NCI-H2227 (cell line): ENCODE measurements at regions not wholly inside any gene's neighbourhood (a gene's known extent, or its start where the extent isn't known, plus 50 kb on each side); places are given as distances from the start of the nearest gene placed in this dataset.

Experiments used
- DNase-seq: peaks from one replicate; lab custom pipeline; 2025; ENCODE audit not compliant: unreplicated experiment; lab: John Stamatoyannopoulos, UW

DNA sequence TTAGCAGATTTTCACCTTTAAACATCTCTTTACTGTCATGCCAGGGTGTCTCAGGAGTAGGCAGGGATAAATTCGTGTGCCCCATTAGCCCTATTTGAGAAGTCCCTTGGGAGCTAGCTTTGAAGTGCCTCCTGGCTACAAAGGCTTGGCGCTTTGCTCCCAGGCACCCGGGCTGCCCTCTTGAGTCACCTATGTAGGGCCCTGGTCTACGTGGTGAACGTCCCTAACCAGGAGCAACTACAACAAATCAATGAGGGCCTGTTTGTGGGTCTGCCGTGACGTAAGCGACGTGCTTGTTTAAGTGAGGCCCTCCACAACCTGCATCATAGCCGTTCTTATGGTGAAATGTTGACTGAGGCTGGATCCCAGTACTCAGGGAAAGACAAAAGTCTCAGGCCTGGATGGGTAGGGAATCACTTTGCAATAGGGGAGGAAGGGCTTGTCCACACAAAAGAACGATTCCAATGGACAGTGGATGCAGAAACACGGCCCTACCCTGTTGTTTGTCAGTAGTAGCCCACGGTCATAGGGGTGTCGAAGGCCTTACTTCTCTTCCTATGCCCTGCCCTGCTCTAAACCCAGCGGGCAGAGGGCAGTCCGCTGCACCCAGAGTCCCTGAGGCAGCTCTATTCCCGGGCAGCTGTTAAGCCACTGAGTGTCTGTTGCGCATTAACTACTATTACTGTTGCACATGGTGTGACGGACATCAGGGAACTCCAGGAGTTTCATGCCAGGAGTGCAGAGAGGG is 93.9 kb downstream of the INHBB start:
- DNase-seq: no peak

DNA sequence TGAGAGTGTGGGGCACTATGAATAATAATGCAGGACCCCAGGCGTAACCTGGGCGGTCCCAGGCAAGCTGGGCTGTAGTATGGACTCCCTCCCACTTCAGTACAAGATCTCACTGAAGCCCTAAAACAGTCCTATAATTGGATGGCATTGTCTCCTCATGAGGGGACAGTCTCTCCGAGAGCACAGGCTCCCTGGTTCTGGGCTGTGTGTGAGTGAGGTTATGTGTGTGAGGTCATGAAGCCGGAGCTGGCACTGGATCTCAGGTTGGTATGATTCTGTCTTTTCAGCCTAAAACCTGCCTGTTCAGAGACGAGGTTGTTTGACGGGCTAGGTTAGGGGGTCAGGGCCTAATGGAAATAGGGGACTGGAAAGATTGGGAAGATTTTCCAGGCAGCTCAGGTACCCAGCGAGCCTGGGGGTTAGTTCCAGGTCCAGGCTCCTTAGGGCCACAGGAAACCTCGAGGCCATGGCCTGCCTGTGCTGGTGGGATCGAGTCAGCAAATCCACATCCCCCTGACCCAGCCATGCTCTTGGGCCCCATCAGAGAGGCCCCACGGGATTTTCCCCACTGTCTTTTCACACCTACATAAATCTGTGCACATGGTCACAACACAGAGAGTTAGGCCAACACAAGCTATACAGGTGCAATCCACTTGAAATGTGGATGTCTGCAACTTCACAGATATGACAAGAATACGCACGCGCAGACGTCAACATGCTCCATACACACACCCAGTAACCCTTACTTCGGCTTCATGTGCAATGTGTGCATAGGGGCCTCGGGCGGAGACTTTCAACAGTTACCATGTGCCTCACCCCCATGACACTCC is 94.8 kb downstream of the INHBB start:
- no peak for DNase-seq

DNA sequence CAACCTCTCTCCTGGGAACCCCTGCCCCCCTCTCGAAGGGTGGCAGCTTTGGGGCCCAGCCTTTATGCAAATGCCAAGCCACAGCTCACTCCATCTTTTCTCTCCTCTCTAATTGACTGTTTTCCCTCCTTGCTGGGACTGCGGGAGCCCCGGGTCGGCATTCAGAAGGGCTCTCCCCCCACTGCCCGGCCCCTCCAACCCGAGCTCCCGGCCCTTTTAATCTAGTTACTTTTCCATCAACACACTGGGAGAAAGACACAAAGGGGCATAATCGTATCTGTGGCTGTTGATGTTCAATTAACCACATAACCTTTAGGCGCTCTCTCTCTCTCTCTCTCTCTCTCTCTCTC is 95.4 kb downstream of the INHBB start:
- DNase-seq: no peak

DNA sequence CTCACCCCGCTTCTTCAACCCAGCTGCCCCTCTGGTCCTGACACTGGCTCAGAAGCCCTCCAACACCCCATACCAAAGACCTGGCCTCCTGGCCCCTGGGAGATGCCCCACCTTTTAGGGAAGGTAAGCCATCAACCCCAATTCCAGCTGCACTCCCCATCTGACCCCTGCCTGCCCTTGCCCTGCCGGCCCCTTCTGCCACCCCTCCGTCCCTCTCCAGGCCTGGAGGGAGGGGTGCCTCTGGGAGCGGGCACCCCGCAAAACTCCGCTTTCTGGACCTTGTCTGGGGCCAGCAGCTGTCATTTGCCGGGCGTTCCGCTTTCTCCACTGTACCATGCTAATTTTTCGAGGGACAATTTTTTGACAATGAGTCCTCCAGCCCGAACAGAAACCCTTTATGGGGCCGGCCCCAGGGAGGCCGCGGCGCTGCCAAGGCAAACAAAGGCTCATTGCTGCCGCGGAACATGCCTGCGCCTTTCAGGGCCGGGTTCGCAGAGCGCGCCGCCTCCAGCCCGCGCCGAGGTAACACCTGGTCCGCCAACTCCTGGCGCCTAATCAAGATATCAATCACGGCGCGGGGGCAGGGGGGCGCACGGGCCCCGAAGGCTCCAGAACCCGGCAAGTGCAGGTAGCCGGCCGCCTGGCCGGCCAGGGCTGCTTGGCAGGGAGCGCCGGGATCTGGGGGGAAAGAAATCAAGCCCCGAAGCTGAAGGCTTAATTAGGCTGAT is 96.0 kb downstream of the INHBB start:
- DNase-seq: no peak

DNA sequence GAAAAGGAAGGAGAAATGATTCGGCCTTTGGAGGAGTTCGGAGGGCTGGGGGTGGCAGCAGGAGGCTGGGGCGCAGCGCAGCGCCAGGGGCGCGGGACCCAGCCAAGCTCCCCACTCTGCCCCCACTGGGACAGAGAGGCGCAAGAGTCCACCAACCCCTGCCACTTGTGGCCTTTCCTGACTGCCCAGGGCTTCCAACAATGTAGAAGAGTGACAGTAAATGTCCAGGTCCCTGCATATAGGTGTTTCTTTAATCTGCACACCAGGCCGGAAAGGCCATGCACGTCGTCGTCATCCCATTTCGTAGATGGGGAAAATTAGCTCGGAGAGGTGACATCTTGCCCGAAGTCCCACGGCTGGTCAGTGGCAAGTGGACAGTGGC is 96.6 kb downstream of the INHBB start:
- no peak for DNase-seq

DNA sequence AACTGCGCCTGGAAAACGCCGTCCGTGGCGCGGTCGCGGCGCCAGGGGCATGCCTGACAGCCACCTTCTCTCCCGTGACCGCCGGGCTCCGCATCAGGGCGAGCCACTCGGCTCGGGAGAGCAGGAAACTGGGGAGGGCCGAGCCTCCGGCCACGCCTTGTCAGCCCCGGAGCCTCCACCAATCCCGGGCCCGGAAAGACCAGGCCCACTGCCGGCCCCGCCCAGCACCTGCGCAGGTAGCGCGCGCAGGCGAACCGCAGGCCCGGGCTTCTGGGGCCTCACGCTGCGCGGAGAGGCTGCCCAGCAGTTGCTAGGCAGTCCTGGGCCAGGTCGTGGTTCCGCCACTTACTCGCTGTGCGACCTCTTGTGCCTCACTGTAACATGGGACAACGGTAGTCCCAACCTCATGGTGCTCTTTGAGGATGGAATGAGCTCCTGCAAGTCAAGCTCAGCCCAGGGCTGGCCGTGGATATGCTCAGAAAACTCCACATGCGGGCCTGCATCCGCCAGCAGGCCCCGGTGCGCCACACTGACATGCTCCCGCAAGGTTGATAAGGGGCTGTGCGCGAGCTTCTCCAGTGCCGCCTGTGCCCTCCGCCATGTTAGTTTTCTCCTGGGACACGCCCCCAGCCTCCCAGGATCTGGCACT is 97.1 kb downstream of the INHBB start:
- DNase-seq: no peak

DNA sequence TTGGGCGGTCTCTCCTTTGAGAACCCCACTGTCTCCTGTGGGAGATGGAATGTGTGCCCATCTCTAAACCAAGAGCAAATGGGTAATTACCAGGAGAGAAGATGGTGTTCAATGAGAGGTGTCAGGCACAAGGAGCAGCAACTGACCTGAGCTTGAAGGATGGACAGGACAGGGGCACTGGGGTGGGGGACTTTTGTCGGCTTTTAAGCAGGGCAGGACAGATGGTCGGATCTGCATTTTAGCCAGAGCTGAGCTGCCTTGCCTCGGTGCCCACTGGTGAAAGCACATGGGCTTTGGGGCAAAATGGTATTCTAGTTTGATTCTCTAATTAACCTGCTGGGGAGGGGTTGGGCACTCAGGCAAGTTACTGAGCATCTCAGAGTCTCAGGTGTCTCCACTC is 98.0 kb downstream of the INHBB start:
- no peak for DNase-seq

DNA sequence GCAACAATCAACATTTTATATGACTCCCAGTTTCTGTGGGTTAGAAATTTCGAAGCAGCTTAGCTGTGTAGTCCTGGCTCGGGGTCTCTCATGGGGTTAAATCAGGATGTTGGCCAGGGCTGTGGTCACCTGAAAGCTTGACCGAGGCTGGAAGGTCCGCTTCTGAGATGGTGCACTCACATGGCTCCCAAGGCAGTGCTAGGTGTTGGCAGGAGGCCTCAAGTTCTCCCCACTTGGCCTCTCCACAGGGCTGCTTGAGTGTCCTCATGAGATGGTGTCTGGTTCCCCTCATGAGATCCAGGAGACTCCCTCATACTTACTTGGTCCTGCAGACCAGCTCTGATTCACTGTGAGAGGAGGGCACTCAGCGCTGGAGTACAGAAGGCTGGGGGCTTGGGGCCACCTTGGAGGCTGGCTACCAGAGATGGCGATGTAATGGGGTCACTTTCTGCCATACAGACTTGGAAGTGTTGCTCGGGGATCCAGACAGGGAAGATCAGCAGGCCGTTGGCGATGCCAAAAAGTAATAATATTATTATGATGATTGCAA is 98.8 kb downstream of the INHBB start:
- DNase-seq: no peak

DNA sequence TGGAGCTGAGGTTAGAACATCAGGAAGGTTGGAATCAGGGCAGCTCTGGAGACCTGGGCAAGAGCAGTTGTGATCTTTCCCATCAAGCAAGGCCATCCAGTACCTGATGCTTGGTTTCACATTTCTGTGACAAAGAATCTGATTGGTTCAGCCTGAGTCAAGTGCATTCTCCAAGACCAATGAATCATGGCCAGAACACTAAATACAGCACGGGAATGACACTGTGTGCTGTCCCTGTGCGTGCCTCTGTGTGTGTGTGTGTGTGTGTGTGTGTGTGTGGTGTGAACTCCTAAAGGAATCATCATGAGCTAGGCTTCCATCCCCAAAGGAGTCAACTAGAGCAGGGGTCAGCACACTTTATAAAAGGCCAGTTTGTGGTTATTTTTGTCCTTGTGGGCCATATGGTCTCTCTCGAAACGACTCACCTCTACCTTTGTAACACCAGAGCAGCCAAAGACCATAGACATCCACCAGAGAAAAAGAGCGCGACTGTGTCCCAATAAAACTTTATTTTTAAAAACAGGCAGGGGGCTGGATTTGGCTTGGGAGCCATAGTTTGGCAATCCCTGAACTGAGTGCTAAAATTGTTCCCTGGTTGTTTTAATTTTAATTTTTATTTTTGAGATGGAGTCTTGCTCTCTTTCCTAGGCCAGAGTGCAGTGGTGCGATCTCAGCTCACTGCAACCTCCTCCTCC is 99.7 kb downstream of the INHBB start:
- no peak for DNase-seq

DNA sequence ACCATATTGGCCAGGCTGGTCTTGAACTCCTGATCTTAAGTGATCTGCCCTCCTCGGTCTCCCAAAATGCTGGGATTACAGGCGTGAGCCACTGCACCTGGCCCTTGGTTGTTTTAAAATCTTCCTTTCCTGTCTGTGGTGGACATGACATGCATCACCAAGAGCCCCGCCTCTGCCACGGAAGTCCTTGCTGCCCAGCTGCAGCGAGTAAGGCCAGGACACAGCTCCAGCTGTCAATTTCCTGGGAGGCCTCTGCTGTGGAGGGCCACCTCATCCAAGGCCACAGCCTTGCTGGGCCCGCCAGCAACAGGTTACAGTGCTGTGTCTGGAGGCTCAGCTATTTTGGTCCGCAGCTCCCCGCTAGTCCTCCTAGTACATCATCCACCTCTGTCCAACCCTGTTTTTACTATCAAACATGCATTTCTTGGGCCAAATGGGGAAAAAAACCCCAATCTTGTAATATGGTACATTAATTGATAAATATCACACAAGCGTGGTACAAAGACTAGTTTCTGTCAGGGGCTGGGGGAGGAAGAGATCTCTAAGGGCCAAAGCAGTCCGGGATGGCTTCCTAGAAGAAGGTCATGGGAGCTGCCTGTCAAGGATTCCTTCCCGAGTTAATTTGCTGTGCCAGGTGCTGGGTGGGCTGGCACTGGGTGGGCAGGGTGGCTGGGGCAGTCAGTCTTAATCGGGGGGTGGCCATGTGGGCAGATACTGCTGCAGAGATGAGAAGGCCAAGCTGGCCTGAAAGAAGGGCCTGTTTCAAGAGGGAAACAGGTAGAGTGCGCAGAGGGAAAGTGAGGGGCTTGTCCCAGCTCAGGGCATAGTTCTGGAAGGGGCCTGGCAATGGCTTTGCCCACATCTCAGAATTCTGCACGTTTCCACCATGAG is 100.5 kb downstream of the INHBB start:
- no peak for DNase-seq

DNA sequence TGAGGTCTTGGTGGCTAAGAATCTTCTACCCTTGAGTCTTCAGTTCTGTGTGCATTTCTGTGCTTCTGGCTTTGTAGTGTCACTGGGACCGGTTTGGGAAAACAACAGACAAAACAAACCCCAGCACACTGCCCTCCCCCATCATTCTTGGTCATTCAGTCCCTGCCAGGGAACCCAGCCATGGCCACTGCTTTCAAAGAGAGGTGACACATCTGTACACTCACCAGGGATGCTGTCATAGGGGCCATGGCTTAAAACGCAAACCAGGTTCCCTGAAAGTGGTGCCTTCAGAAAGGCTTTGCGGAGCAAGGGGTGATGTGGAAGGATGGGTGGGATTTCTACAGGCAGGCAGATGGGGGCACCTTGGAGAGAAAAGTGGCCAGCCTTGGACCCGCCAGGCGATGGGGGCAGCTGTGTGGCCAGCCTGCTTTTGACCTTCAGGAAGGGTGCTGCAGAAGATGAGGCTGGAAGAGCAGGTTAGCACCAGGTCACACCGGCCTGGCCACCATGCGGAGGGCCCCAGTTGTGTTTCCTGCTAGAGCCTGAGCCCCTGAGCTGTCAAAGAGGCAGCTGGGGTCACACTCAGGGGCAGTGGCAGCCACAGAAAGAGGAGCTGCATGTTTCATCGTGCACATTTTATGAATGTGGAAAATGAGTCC is 101.3 kb downstream of the INHBB start:
- no peak for DNase-seq

DNA sequence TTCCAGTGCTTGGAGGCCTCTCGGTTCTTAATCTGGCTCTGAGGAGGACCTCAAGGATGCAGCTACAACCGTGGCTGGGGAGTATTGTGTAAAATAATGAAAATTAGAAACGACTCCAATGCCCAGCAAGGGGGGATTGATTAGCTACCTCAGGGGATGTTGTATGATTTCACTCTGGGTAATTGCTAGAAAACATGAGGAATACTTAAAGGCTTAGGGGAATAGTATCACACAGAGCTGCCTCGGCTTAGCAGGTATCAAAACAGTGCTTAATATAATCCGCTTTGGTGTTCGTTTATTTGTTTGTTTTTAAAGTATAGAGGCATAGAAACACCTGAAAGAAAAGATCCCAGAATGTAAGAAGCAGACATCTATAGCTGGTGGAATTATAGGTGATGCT is 102.5 kb downstream of the INHBB start:
- no peak for DNase-seq

DNA sequence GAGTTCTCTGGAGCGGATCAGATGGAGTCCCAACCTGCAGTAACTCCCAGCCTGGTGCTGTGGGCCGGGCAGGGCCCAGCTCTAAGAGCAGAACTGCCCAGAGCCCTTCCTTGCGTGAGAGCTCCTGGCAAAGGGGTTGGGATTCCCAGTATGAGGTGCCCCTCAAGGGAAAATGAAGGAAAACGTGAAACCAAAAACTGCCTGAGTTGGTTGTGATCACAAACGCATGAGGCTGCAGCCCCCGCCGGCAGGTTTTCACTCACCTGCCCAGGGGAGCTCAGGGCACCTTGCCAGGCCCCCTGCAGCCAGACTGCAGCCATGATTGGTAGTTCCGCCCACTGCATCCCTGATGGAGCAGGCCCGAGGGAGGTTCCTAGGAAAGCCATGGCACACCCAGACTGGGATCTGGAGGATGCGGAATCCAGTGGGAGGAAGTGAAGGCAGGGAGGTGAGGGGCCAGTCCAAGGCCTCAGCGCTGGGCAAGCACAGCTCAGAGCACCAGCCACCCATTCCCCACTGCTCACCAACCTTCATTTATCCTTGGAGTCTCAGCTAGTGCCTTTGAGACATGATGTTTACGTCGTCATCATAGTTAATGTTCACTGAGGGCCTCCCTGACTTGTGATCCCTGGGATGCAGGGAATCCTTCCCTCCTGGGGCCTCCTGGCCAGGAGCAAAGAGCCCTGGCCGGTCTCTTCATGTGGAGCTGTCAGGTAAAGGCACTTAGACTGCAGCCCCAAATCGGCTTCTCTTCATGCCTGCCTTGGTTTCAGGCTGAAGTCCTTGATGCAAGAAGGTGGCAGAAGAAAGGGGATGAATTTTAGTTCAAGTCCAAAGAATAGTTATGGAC is 103.2 kb downstream of the INHBB start:
- no peak for DNase-seq

DNA sequence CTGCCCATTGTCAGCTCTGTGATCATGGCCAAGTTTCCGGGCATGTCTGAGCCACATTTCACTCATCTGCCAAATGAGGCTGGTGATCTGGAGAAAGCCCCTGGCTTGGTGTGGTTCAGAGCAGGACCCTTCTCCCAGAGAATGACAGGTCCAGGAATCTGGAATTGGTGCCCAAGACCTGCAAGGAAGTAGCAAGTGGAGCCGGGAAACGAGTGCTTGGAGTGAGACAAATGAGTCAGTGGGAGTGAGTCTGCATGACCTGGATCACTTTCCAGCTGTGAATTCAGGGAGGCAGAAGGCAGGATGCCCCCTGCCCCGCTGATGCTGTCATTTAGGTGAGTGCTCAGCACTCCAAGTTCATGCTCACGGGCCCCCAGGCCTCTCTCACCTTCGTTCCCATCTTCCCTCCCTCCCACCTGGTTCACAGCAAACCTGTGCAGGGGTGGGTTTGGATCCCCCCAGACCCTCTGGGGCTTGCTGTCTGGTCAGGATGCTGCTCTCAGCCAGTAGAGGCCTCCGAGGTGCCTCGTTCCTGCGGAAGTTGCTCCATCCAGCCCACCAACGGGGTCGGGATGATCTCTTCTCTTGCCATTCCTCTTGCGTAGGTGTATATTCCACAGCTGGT is 104.4 kb downstream of the INHBB start:
- no peak for DNase-seq

DNA sequence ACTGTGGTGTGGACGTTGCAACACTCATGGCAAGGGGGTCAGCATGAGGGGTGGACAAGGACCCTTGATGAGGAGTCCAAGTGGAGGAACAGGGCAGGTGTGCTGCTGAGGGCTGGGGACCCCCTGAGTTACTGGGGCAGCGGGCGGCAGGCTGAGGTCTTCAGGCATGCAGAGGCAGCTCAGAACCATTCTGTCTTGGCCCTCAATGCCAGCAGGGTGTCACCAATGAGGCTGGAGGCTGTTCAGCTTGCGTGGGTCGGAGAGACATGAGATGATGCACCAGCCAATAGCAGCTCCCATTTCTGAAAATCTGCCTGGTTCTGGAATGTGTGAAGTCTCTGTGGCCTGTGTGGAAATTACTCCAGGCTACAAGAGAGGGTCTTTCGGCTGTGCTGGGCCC is 105.4 kb downstream of the INHBB start:
- DNase-seq: no peak

DNA sequence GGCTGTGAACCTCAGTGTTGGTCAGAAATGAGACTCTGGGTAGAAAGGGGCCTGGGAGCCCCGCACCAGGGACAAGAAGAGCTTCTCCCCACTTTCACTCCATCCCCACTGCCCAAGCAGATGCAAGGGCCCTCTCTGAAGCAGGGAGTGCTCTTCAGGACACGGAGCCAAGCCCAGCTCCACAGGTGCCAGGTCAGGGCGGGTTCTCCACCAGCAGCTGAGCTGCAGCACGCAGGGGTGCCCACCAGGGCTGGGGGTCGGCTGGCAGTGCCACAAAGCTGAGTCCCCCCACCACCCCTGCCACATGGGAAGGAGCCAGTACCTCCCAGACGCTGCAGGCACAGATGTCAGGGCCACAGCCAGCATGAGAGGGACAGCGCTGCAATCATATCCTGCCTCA is 106.2 kb downstream of the INHBB start:
- DNase-seq: no peak

DNA sequence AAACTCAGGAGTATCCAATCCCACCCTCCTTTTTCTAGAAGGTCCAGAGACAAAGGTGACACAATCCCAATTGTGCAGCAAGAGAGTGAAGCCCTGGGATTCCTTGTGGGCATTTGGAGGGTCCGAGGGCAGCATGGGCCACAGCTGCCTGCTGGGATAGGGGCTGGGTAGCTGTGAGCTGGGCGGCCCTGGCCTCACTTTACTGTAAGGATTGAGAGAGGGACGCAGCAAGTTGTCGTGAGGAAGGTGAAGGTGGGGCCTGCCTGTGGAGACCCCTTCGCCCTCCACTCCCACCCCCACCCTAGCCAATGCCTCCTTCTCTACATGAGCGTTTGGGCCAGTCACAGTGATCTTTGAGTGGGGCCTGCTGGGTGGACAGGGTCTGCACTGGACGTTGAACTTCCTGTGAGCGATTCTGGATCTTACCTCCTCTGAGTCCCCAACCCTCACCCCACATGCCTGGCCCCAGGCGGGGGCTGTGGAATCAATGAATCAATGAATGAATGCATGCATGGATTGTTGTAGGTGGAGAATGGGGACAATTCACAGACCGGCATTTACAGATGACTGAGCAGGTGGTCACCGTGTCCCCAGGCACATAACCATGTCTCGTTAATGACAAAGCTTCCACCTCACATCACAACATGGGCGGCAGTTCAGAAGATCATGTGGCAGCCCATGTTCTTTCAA is 107.2 kb downstream of the INHBB start:
- DNase-seq: no peak
